Adrenal gland (tissue), 9 donors: ENCODE measurements at regions not wholly inside any gene's neighbourhood (a gene's known extent, or its start where the extent isn't known, plus 50 kb on each side); places are given as distances from the start of the nearest gene placed in this dataset.

Experiments
- DNase-seq, 7 donors: peaks; one replicate each; pipeline ENCODE4 v3.0.0-alpha.2; 2019 to 2020
- H3K27ac ChIP-seq, 5 donors: fragments of 200-600 bp; sonication (generic) in 4 of 5; 1 replicate in 3 of 5; 2 replicates in 2 of 5; pipeline versions ENCODE4 v1.5.1 to v1.8.0; 2016 to 2020; ENCODE audit warnings: mild to moderate bottlenecking in 1 of 5
- H3K27me3 ChIP-seq: fragments of 200-600 bp; 2 replicates; pipeline ENCODE4 v1.8.0; 2021
- H3K36me3 ChIP-seq, 2 donors: fragments of 200-600 bp; replicated peaks in 1 of 2; 1 replicate in 1 of 2; 2 replicates in 1 of 2; pipeline versions ENCODE4 v1.5.1 to v1.8.0; 2018 to 2022
- H3K4me1 ChIP-seq, 2 donors: fragments of 200-600 bp; replicated peaks in 1 of 2; 1 replicate in 1 of 2; 2 replicates in 1 of 2; pipeline versions ENCODE4 v1.5.1 to v1.8.0; 2018 to 2021
- H3K4me3 ChIP-seq, 4 donors: fragments of 200-600 bp; sonication (generic) in 3 of 4; one replicate each; pipeline ENCODE4 v1.5.1; 2016 to 2018
- H3K9me3 ChIP-seq, 3 donors: fragments of 200-600 bp; sonication (generic) in 1 of 3; replicated peaks in 1 of 3; 1 replicate in 2 of 3; 2 replicates in 1 of 3; pipeline versions ENCODE4 v1.5.1 to v1.8.0; 2016 to 2021
- CTCF ChIP-seq, 6 experiments: fragments of 450-650 bp in 4 of 6; fragments of 200-600 bp in 2 of 6; sonication (generic) in 1 of 6; IDR thresholded peaks; 1 replicate in 5 of 6; 2 replicates in 1 of 6; pipeline versions ENCODE4 v1.5.1 to v1.8.0; 2016 to 2021; ENCODE audit warnings: antibody characterized with exemption in 6 of 6, mild to moderate bottlenecking in 2 of 6, moderate library complexity in 1 of 6
- POLR2A ChIP-seq, 2 donors: fragments of 450-650 bp; IDR thresholded peaks; one replicate each; pipeline ENCODE4 v1.6.1; 2017; ENCODE audit warnings: antibody characterized with exemption in 2 of 2, mild to moderate bottlenecking in 2 of 2, moderate library complexity in 1 of 2
- WGBS, 4 donors: extraction: QIAGEN DNeasy Blood & Tissue Kit in 2 of 4; methylation state at CpG; one replicate each; pipeline versions ENCODE4 v1.1.5 to v1.1.7; 2013 to 2017; 5-methylcytosine and 5-hydroxymethylcytosine counted together
- intact Hi-C, 2 donors: fragments of 100-400 bp; cut with DNase I; formaldehyde crosslinking; loops; one replicate each; pipeline versions ENCODE4 v1.14.1 to v1.15.0; 2022 to 2023
- donor health status: healthy with polysubstance abuse.
- donor health status: Bipolar disorder and iron deficiency.
- donor health status: DM: yes; HTN: yes; CAD: no.
- donor health status: DM: no; HTN: no; CAD: no.
- donor health status: DM: no; HTN: no; CAD: no.

GRCh38 chr5:11977904-11978303 is 73.7 kb upstream of the CTNND2 start:
- Histone ChIP-seq H3K4me1 (no peaks in the 10 kb centered on the region), H3K27ac (no peak overlapping the region), H3K4me3 (no peak overlapping the region), H3K9me3 (no peaks in the 10 kb centered on the region), H3K27me3 (no peaks in the 10 kb centered on the region), H3K36me3 (no peaks in the 10 kb centered on the region)
- 68 to 80% (median 70%) methylated on average over 2 of the region's 2 CpGs for WGBS, 4 donors
- intact Hi-C loops: no loop called here
- no peak for TF ChIP-seq POLR2A (IDR thresholded peaks at IDR 0.05)
- no peak for TF ChIP-seq CTCF (IDR thresholded peaks at IDR 0.05)
- DNase-seq: no peak

- Histone ChIP-seq H3K27me3 (no peaks in the 10 kb centered on the region), H3K9me3 (no peaks in the 10 kb centered on the region), H3K36me3 (no peaks in the 10 kb centered on the region), H3K4me3 (no peak overlapping the region), H3K4me1 (no peaks in the 10 kb centered on the region), H3K27ac (no peak overlapping the region)
- WGBS, 4 donors: 63 to 72% (median 66%) methylated on average over 7 of the region's 7 CpGs
- DNase-seq: no peak
- intact Hi-C loops: no loop called here
- TF ChIP-seq POLR2A (IDR thresholded peaks at IDR 0.05) (no peak), CTCF (IDR thresholded peaks at IDR 0.05) (no peak)
Observed at GRCh38 chr5:11973469-11973868, 69.2 kb upstream of the CTNND2 start.

GRCh38 chr5:11963227-11963626 is 59.0 kb upstream of the CTNND2 start:
- WGBS, 4 donors: 79 to 86% (median 83%) methylated on average over 3 of the region's 3 CpGs

GRCh38 chr5:11962122-11962521 is 57.9 kb upstream of the CTNND2 start:
- H3K4me3 ChIP-seq: no peak overlapping the region
- H3K27me3 ChIP-seq: no peaks in the 10 kb centered on the region
- no peaks in the 10 kb centered on the region for H3K36me3 ChIP-seq
- H3K9me3 ChIP-seq: no peaks in the 10 kb centered on the region
- DNase-seq: no peak
- intact Hi-C loops: no loop called here
- WGBS, 4 donors: 19 to 31% (median 26%) methylated on average over 4 of the region's 4 CpGs
- TF ChIP-seq CTCF (IDR thresholded peaks at IDR 0.05) (no peak), POLR2A (IDR thresholded peaks at IDR 0.05) (no peak)
- no peaks in the 10 kb centered on the region for H3K4me1 ChIP-seq
- no peak overlapping the region for H3K27ac ChIP-seq

More at GRCh38 chr5:11963227-11963626, 59.0 kb upstream of the CTNND2 start:
- intact Hi-C loops: no loop called here
- Histone ChIP-seq H3K9me3 (no peaks in the 10 kb centered on the region), H3K27ac (no peak overlapping the region), H3K4me3 (no peak overlapping the region), H3K36me3 (no peaks in the 10 kb centered on the region), H3K27me3 (no peaks in the 10 kb centered on the region), H3K4me1 (no peaks in the 10 kb centered on the region)
- DNase-seq: no peak
- TF ChIP-seq POLR2A (IDR thresholded peaks at IDR 0.05): no peak
- no peak for TF ChIP-seq CTCF (IDR thresholded peaks at IDR 0.05)
